ENCODE measurements at regions not wholly inside any gene's neighbourhood (a gene's known extent, or its start where the extent isn't known, plus 50 kb on each side); places are given as distances from the start of the nearest gene placed in this dataset.

DNA sequence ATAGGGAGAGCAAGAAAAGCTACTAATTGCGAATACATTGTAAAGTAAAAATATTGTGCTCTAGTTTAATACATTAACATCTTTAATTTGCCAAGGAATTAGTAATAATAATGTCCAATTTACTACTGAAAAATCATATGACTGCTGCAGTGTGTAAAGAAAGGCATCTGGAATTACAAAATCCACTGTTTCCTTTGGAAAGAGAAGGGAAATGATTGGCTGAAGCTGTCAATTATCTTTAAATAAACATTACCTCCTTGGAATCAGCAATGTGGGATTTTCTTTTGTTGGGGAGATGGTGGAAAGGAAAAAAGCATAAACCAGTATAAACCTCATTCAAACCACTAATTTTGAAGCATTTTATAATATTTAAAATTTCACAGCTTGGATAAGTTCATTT is 276.0 kb downstream of the MAP2K6 start:
- TF ChIP-seq, protein P1, sequence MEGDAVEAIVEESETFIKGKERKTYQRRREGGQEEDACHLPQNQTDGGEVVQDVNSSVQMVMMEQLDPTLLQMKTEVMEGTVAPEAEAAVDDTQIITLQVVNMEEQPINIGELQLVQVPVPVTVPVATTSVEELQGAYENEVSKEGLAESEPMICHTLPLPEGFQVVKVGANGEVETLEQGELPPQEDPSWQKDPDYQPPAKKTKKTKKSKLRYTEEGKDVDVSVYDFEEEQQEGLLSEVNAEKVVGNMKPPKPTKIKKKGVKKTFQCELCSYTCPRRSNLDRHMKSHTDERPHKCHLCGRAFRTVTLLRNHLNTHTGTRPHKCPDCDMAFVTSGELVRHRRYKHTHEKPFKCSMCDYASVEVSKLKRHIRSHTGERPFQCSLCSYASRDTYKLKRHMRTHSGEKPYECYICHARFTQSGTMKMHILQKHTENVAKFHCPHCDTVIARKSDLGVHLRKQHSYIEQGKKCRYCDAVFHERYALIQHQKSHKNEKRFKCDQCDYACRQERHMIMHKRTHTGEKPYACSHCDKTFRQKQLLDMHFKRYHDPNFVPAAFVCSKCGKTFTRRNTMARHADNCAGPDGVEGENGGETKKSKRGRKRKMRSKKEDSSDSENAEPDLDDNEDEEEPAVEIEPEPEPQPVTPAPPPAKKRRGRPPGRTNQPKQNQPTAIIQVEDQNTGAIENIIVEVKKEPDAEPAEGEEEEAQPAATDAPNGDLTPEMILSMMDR (IDR thresholded peaks at IDR 0.05): no peak
- TF ChIP-seq POLR2A (IDR thresholded peaks at IDR 0.05): no peak

All from testis (tissue), 2 donors.